ENCODE measurements at regions not wholly inside any gene's neighbourhood (a gene's known extent, or its start where the extent isn't known, plus 50 kb on each side); places are given as distances from the start of the nearest gene placed in this dataset.

DNA sequence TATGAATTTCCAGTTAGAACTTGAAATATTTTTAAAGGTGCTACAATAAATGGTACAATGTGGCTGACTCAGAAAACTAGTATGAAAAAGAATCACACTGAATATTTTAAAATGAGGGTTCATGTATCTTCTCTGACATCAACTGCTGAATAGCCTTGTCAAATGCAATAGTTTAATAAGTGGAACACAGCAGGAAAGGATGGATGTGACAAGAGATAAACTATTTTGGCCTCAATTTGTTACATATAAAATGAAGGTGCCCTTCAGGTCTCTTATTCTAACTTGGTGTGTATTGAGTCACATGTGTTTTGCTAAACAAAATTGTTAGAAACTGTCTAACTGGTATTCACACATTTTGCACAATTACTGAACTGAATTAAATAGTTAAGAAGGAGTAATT, 1018.4 kb upstream of the PCDH20 start:
- DNase-seq (ENCODE audit: low spot score) (no peak), ATAC-seq (ENCODE audit: insufficient number of reproducible peaks, low FRiP score, low read depth) (no peak)
- no peaks in the 10 kb centered on the region for H3K4me1 ChIP-seq (ENCODE audit: control insufficient read depth in 1 of 2, low read depth in 2 of 2)
- no peaks in the 10 kb centered on the region for H3K27me3 ChIP-seq (replicated peaks; ENCODE audit: insufficient read depth)
- H3K36me3 ChIP-seq, result no peaks in the 10 kb centered on the region
- TF ChIP-seq CTCF (IDR thresholded peaks at IDR 0.05), result no peak
- H3K9me3 ChIP-seq, result no peaks in the 10 kb centered on the region
- no peak overlapping the region for H3K27ac ChIP-seq
- no peak overlapping the region for H3K4me3 ChIP-seq

GRCh38 chr13:62433660-62434059, 1018.0 kb upstream of the PCDH20 start:
- no peaks in the 10 kb centered on the region for H3K9me3 ChIP-seq

GRCh38 chr13:62432906-62433305, 1017.3 kb upstream of the PCDH20 start:
- Histone ChIP-seq H3K4me1 (ENCODE audit: control insufficient read depth in 1 of 2, low read depth in 2 of 2) (no peaks in the 10 kb centered on the region), H3K9me3 (no peaks in the 10 kb centered on the region), H3K4me3 (no peak overlapping the region), H3K27me3 (replicated peaks; ENCODE audit: insufficient read depth) (no peaks in the 10 kb centered on the region), H3K27ac (no peak overlapping the region), H3K36me3 (no peaks in the 10 kb centered on the region)
- ATAC-seq (ENCODE audit: insufficient number of reproducible peaks, low FRiP score, low read depth), result no peak
- DNase-seq (ENCODE audit: low spot score), result no peak
- no peak for TF ChIP-seq CTCF (IDR thresholded peaks at IDR 0.05)

More at GRCh38 chr13:62433660-62434059, 1018.0 kb upstream of the PCDH20 start:
- Histone ChIP-seq H3K4me1 (ENCODE audit: control insufficient read depth in 1 of 2, low read depth in 2 of 2) (no peaks in the 10 kb centered on the region), H3K27me3 (replicated peaks; ENCODE audit: insufficient read depth) (no peaks in the 10 kb centered on the region), H3K4me3 (no peak overlapping the region), H3K27ac (no peak overlapping the region), H3K36me3 (no peaks in the 10 kb centered on the region)
- DNase-seq (ENCODE audit: low spot score) (no peak), ATAC-seq (ENCODE audit: insufficient number of reproducible peaks, low FRiP score, low read depth) (no peak)
- no peak for TF ChIP-seq CTCF (IDR thresholded peaks at IDR 0.05)

GRCh38 chr13:62432295-62432694, 1016.6 kb upstream of the PCDH20 start:
- H3K9me3 ChIP-seq, result no peaks in the 10 kb centered on the region
- H3K36me3 ChIP-seq, result no peaks in the 10 kb centered on the region
- no peaks in the 10 kb centered on the region for H3K4me1 ChIP-seq (ENCODE audit: control insufficient read depth in 1 of 2, low read depth in 2 of 2)
- DNase-seq (ENCODE audit: low spot score), result no peak
- H3K4me3 ChIP-seq, result no peak overlapping the region
- no peak overlapping the region for H3K27ac ChIP-seq
- no peak for TF ChIP-seq CTCF (IDR thresholded peaks at IDR 0.05)
- no peak for ATAC-seq (ENCODE audit: insufficient number of reproducible peaks, low FRiP score, low read depth)
- no peaks in the 10 kb centered on the region for H3K27me3 ChIP-seq (replicated peaks; ENCODE audit: insufficient read depth)

DNA sequence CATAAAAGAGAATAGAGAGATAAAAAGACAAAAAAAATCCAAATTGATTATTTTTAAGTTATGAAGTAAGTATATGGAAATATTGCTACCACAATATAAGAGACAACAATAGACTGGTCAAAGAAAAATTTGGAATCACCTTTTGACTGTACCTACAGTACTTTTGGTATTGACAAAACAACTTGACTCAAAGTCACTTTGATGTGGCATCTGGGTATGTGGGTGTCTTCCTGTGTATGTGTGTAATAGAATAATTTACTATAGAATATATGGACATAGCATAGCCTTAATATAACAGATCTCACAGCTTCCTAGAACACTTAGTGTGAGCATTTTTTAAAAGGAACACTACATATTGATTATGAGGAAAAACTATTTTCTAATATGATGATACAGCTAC, 1016.2 kb upstream of the PCDH20 start:
- ATAC-seq (ENCODE audit: insufficient number of reproducible peaks, low FRiP score, low read depth), result no peak
- Histone ChIP-seq H3K27me3 (replicated peaks; ENCODE audit: insufficient read depth) (no peaks in the 10 kb centered on the region), H3K36me3 (no peaks in the 10 kb centered on the region), H3K4me3 (no peak overlapping the region), H3K27ac (no peak overlapping the region), H3K9me3 (no peaks in the 10 kb centered on the region), H3K4me1 (ENCODE audit: control insufficient read depth in 1 of 2, low read depth in 2 of 2) (no peaks in the 10 kb centered on the region)
- DNase-seq (ENCODE audit: low spot score), result no peak
- no peak for TF ChIP-seq CTCF (IDR thresholded peaks at IDR 0.05)
